Mesenchymal stem cell (in vitro differentiated cells and primary cell): ENCODE measurements at regions not wholly inside any gene's neighbourhood (a gene's known extent, or its start where the extent isn't known, plus 50 kb on each side); places are given as distances from the start of the nearest gene placed in this dataset.

Source experiments
- DNase-seq: peaks from one replicate; pipeline ENCODE4 v3.0.0-alpha.2; 2013
- H2AFZ ChIP-seq: one replicate; pipeline ENCODE4 v1.6.1; 2013; ENCODE audit warnings: low read depth, mild to moderate bottlenecking, control low read depth, inconsistent platforms, low read length, moderate library complexity
- H2AK5ac ChIP-seq: 2 replicates; pipeline ENCODE4 v1.6.1; 2013; ENCODE audit warnings: low read length, moderate library complexity, mild to moderate bottlenecking, inconsistent platforms; ENCODE audit not compliant: severe bottlenecking
- H2BK120ac ChIP-seq: one replicate; pipeline ENCODE4 v1.6.1; 2013; ENCODE audit warnings: low read depth, mild to moderate bottlenecking, inconsistent platforms, low read length, moderate library complexity
- H2BK12ac ChIP-seq, 2 experiments: one replicate each; pipeline ENCODE4 v1.6.1; 2013; ENCODE audit warnings: inconsistent platforms in 2 of 2, low read length in 2 of 2, mild to moderate bottlenecking in 2 of 2, moderate library complexity in 2 of 2, control low read depth in 1 of 2
- H2BK15ac ChIP-seq: one replicate; pipeline ENCODE4 v1.6.1; 2013; ENCODE audit warnings: mild to moderate bottlenecking, low read depth, inconsistent platforms; ENCODE audit not compliant: poor library complexity, severe bottlenecking
- H2BK5ac ChIP-seq: 2 replicates; pipeline ENCODE4 v1.6.1; 2013; ENCODE audit warnings: low read depth, mild to moderate bottlenecking, low read length, control low read depth, inconsistent platforms; ENCODE audit not compliant: poor library complexity, severe bottlenecking
- H3K14ac ChIP-seq, 2 experiments: one replicate each; pipeline ENCODE4 v1.6.1; 2013; ENCODE audit warnings: inconsistent platforms in 2 of 2, low read length in 2 of 2, control low read depth in 1 of 2, mild to moderate bottlenecking in 1 of 2, moderate library complexity in 1 of 2
- H3K18ac ChIP-seq, 2 experiments: one replicate each; pipeline ENCODE4 v1.6.1; 2013; ENCODE audit warnings: inconsistent platforms in 2 of 2, low read length in 2 of 2, control low read depth in 1 of 2, low read depth in 1 of 2, mild to moderate bottlenecking in 1 of 2
- H3K23ac ChIP-seq, 2 experiments: one replicate each; pipeline ENCODE4 v1.6.1; 2013; ENCODE audit warnings: inconsistent platforms in 2 of 2, low read length in 2 of 2, mild to moderate bottlenecking in 2 of 2, moderate library complexity in 2 of 2, control low read depth in 1 of 2
- H3K27ac ChIP-seq: 2 replicates; pipeline ENCODE4 v1.5.1; 2013; ENCODE audit warnings: mild to moderate bottlenecking, moderate library complexity, low read length, control low read depth, inconsistent platforms; ENCODE audit not compliant: poor library complexity, severe bottlenecking
- H3K27me3 ChIP-seq, 2 experiments: 2 replicates each; pipeline versions ENCODE4 v1.6.1 to v1.7.0; 2013; ENCODE audit warnings: low read length in 2 of 2, mild to moderate bottlenecking in 2 of 2, moderate library complexity in 2 of 2, control low read depth in 1 of 2, inconsistent platforms in 1 of 2; ENCODE audit not compliant: control insufficient read depth in 1 of 2, insufficient read depth in 1 of 2
- H3K36me3 ChIP-seq, 2 experiments: 2 replicates each; pipeline versions ENCODE4 v1.6.1 to v1.7.0; 2013; ENCODE audit warnings: low read length in 2 of 2, control low read depth in 1 of 2, inconsistent platforms in 1 of 2, low read depth in 1 of 2, mild to moderate bottlenecking in 1 of 2; ENCODE audit not compliant: insufficient read depth in 2 of 2, control insufficient read depth in 1 of 2
- H3K4ac ChIP-seq, 2 experiments: one replicate each; pipeline ENCODE4 v1.6.1; 2013; ENCODE audit warnings: inconsistent platforms in 2 of 2, low read length in 2 of 2, mild to moderate bottlenecking in 2 of 2, moderate library complexity in 2 of 2, control low read depth in 1 of 2, low read depth in 1 of 2
- H3K4me1 ChIP-seq: 2 replicates; pipeline ENCODE4 v1.6.1; 2013; ENCODE audit warnings: low read depth, low read length, control low read depth; ENCODE audit not compliant: control insufficient read depth, insufficient read depth
- H3K4me2 ChIP-seq: 2 replicates; pipeline ENCODE4 v1.6.1; 2013; ENCODE audit warnings: low read length, mild to moderate bottlenecking, inconsistent platforms; ENCODE audit not compliant: poor library complexity, severe bottlenecking
- H3K4me3 ChIP-seq, 2 experiments: 2 replicates each; pipeline versions ENCODE4 v1.5.1 to v1.7.0; 2013; ENCODE audit warnings: low read length in 2 of 2, mild to moderate bottlenecking in 2 of 2, control low read depth in 1 of 2, low read depth in 1 of 2; ENCODE audit not compliant: insufficient read depth in 1 of 2
- H3K79me1 ChIP-seq: replicated peaks from 2 replicates; pipeline ENCODE4 v1.6.1; 2013; ENCODE audit warnings: mild to moderate bottlenecking, control low read depth, low read length, inconsistent platforms; ENCODE audit not compliant: poor library complexity, severe bottlenecking
- H3K9ac ChIP-seq: 2 replicates; pipeline ENCODE4 v1.7.0; 2013; ENCODE audit warnings: mild to moderate bottlenecking, low read length, moderate library complexity
- H3K9me3 ChIP-seq: 2 replicates; pipeline ENCODE4 v1.7.0; 2013; ENCODE audit warnings: mild to moderate bottlenecking, low read length; ENCODE audit not compliant: control insufficient read depth
- H4K8ac ChIP-seq: one replicate; pipeline ENCODE4 v1.6.1; 2013; ENCODE audit warnings: inconsistent platforms, mild to moderate bottlenecking, low read length, moderate library complexity
- H4K91ac ChIP-seq: one replicate; pipeline ENCODE4 v1.6.1; 2013; ENCODE audit warnings: mild to moderate bottlenecking, low read length, inconsistent platforms
- WGBS: methylation state at CpG from one replicate; pipeline ENCODE4 v1.1.7; 2013; ENCODE audit warnings: mixed read lengths; 5-methylcytosine and 5-hydroxymethylcytosine counted together

- Histone ChIP-seq H3K23ac (no peak overlapping the region), H3K9ac (no peak overlapping the region), H3K18ac (no peak overlapping the region), H2BK15ac (no peak overlapping the region), H3K4ac (no peak overlapping the region), H2AFZ (no peak overlapping the region), H3K79me1 (no peaks in the 10 kb centered on the region), H3K4me2 (no peak overlapping the region), H2BK12ac (no peak overlapping the region), H2BK5ac (no peak overlapping the region), H2AK5ac (no peak overlapping the region), H3K4me1 (no peaks in the 10 kb centered on the region), H3K9me3 (no peaks in the 10 kb centered on the region), H3K4me3 (no peak overlapping the region), H3K36me3 (peaks cover 0 to 16% of the 10 kb centered on the region in 2 experiments), H4K8ac (no peak overlapping the region), H3K27ac (no peak overlapping the region), H2BK120ac (no peak overlapping the region), H3K27me3 (peaks cover 0 to 34% of the 10 kb centered on the region in 2 experiments), H4K91ac (no peak overlapping the region), H3K14ac (no peak overlapping the region)
- DNase-seq, result no peak
- 90% methylated on average over 5 of the region's 5 CpGs for WGBS
Measured at GRCh38 chr13:76816394-76816793, 69.8 kb downstream of the KCTD12 start.

- Histone ChIP-seq H2BK5ac (no peak overlapping the region), H3K18ac (no peak overlapping the region), H3K23ac (no peak overlapping the region), H4K8ac (no peak overlapping the region), H2BK15ac (no peak overlapping the region), H3K14ac (no peak overlapping the region), H3K4me2 (no peak overlapping the region), H2AFZ (no peak overlapping the region), H2AK5ac (no peak overlapping the region), H3K79me1 (no peaks in the 10 kb centered on the region), H3K27ac (no peak overlapping the region), H3K36me3 (peaks cover 0 to 16% of the 10 kb centered on the region in 2 experiments), H4K91ac (no peak overlapping the region), H3K4me3 (no peak overlapping the region), H2BK12ac (no peak overlapping the region), H3K4ac (no peak overlapping the region), H2BK120ac (no peak overlapping the region), H3K9ac (no peak overlapping the region), H3K27me3 (peaks cover 0 to 34% of the 10 kb centered on the region in 2 experiments), H3K9me3 (no peaks in the 10 kb centered on the region), H3K4me1 (no peaks in the 10 kb centered on the region)
- WGBS, result no CpG with 5 or more reads among the region's 2 CpGs
- DNase-seq, result no peak
Measured at GRCh38 chr13:76815344-76815743, 70.9 kb downstream of the KCTD12 start.

GRCh38 chr13:76813891-76814290, 72.3 kb downstream of the KCTD12 start:
- Histone ChIP-seq H3K4me1 (no peaks in the 10 kb centered on the region), H3K79me1 (no peaks in the 10 kb centered on the region), H3K23ac (no peak overlapping the region)

DNA sequence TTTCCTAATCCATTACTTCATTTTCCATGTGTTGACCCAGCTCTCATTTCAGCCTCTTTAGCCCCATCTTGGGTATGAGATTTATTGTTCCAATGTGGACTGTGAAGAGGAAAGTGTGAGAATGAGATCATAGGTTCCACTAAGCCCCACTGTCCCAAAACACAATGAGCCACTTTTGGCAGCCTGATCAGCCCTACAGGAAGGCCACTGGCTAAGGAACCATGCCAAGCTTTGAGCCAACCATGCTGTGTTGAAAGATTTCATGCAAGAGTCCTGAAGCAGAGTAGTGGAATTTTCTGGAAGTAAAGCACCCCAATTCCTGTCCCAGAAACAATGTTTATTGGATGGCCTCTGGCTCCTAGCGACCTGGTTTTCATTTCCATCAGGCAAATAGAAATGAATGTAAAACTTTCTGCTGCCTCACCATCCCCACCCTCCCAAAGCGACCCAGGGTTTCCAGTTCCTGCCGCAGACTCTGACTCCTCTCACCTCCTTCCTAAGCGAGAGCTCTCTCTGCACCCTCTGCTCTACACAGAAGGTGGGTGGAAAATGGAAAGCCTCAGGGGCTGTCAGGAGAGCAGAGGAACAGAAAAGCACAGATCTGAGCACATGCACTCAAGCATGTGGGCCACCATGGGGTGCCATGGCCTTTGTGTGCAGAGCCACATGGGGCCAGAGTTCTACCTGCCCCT, 73.1 kb downstream of the KCTD12 start:
- peaks cover 8% of the 10 kb centered on the region for H3K9me3 ChIP-seq
- no peak overlapping the region for H3K4ac ChIP-seq
- H3K27ac ChIP-seq, result no peak overlapping the region
- H3K27me3 ChIP-seq, result peaks cover 0 to 24% of the 10 kb centered on the region in 2 experiments
- no peak overlapping the region for H3K14ac ChIP-seq
- WGBS, result 88% methylated on average over 4 of the region's 4 CpGs
- peaks cover 0 to 19% of the 10 kb centered on the region in 2 experiments for H3K36me3 ChIP-seq
- no peak overlapping the region for H4K8ac ChIP-seq
- no peak overlapping the region for H2AK5ac ChIP-seq
- no peak overlapping the region for H3K4me2 ChIP-seq
- no peaks in the 10 kb centered on the region for H3K4me1 ChIP-seq
- no peak overlapping the region for H2BK15ac ChIP-seq
- no peak overlapping the region for H2BK12ac ChIP-seq
- H4K91ac ChIP-seq, result no peak overlapping the region
- peak overlapping the region in 1 of 2 experiments; percentile 57 for H3K4me3 ChIP-seq
- H3K23ac ChIP-seq, result no peak overlapping the region
- H2AFZ ChIP-seq, result no peak overlapping the region
- no peak overlapping the region for H2BK120ac ChIP-seq
- peak overlapping the region; percentile 75 for H3K9ac ChIP-seq
- H3K79me1 ChIP-seq, result no peaks in the 10 kb centered on the region
- no peak overlapping the region for H3K18ac ChIP-seq
- DNase-seq, result no peak
- H2BK5ac ChIP-seq, result no peak overlapping the region

More at GRCh38 chr13:76813891-76814290, 72.3 kb downstream of the KCTD12 start:
- Histone ChIP-seq H3K9ac (peak overlapping the region; percentile 75), H3K4me2 (no peak overlapping the region), H2BK120ac (no peak overlapping the region), H3K14ac (no peak overlapping the region), H3K18ac (no peak overlapping the region), H3K36me3 (peaks cover 0 to 16% of the 10 kb centered on the region in 2 experiments), H2BK15ac (no peak overlapping the region), H2BK12ac (no peak overlapping the region), H3K9me3 (peaks cover 4% of the 10 kb centered on the region), H2AFZ (no peak overlapping the region), H2BK5ac (no peak overlapping the region), H2AK5ac (no peak overlapping the region), H3K27ac (no peak overlapping the region), H3K27me3 (peaks cover 0 to 30% of the 10 kb centered on the region in 2 experiments), H3K4me3 (no peak overlapping the region), H4K8ac (no peak overlapping the region), H4K91ac (no peak overlapping the region), H3K4ac (no peak overlapping the region)
- no peak for DNase-seq
